DND-41 (cell line): ENCODE measurements at regions not wholly inside any gene's neighbourhood (a gene's known extent, or its start where the extent isn't known, plus 50 kb on each side); places are given as distances from the start of the nearest gene placed in this dataset.

Experiments
- ATAC-seq: fragments of 200-7000 bp; cut with Tn5 transposase; 3 replicates; pipeline ENCODE4 v1.9.1; 2021; ENCODE audit warnings: low read depth; ENCODE audit not compliant: insufficient read depth
- DNase-seq: peaks from one replicate; pipeline ENCODE4 v3.0.0-alpha.2; 2020
- H2AFZ ChIP-seq: 2 replicates; pipeline ENCODE4 v1.6.0; 2012; ENCODE audit warnings: low read depth, low read length
- H3K27ac ChIP-seq: 2 replicates; pipeline ENCODE4 v1.5.1; 2012; ENCODE audit warnings: low read length, inconsistent platforms
- H3K27me3 ChIP-seq: fragments of 200-600 bp; sonication (generic); 2 replicates; pipeline ENCODE4 v1.6.0; 2012; ENCODE audit warnings: low read length, mild to moderate bottlenecking, inconsistent platforms; ENCODE audit not compliant: insufficient read depth, poor library complexity
- H3K36me3 ChIP-seq: 2 replicates; pipeline ENCODE4 v1.5.1; 2012; ENCODE audit warnings: low read length, inconsistent platforms; ENCODE audit not compliant: insufficient read depth
- H3K4me1 ChIP-seq: 2 replicates; pipeline ENCODE4 v1.5.1; 2012; ENCODE audit warnings: mild to moderate bottlenecking, low read length; ENCODE audit not compliant: insufficient read depth
- H3K4me2 ChIP-seq: 2 replicates; pipeline ENCODE4 v1.6.0; 2012; ENCODE audit warnings: mild to moderate bottlenecking, moderate library complexity, low read length, inconsistent platforms; ENCODE audit not compliant: insufficient read depth
- H3K4me3 ChIP-seq, 2 experiments: fragments of 200-600 bp in 1 of 2; shearing (Covaris generic) in 1 of 2; 2 replicates each; pipeline ENCODE4 v1.5.1; 2012 to 2016; ENCODE audit warnings: inconsistent platforms in 2 of 2, low read length in 2 of 2, mild to moderate bottlenecking in 2 of 2, low read depth in 1 of 2, moderate library complexity in 1 of 2
- H3K79me2 ChIP-seq: 2 replicates; pipeline ENCODE4 v1.6.0; 2012; ENCODE audit warnings: low read length, inconsistent platforms; ENCODE audit not compliant: insufficient read depth
- H3K9ac ChIP-seq: 2 replicates; pipeline ENCODE4 v1.6.0; 2012; ENCODE audit warnings: low read depth, mild to moderate bottlenecking, inconsistent platforms, low read length, moderate library complexity
- H3K9me3 ChIP-seq: 2 replicates; pipeline ENCODE4 v1.5.1; 2012; ENCODE audit warnings: low read length, moderate library complexity, mild to moderate bottlenecking, inconsistent platforms; ENCODE audit not compliant: insufficient read depth, severe bottlenecking
- H4K20me1 ChIP-seq: 2 replicates; pipeline ENCODE4 v1.6.0; 2012; ENCODE audit warnings: low read length; ENCODE audit not compliant: insufficient read depth
- CTCF ChIP-seq: IDR thresholded peaks from 2 replicates; pipeline ENCODE4 v1.5.1; 2012; ENCODE audit warnings: borderline replicate concordance, low read length, moderate library complexity, mild to moderate bottlenecking; ENCODE audit not compliant: poor library complexity, severe bottlenecking; ENCODE audit errors: extremely low read depth
- EZH2 ChIP-seq: IDR thresholded peaks from 3 replicates; pipeline ENCODE4 v1.6.1; 2012; ENCODE audit warnings: borderline replicate concordance, low read depth, mild to moderate bottlenecking, moderate library complexity, low read length, inconsistent platforms; ENCODE audit not compliant: severe bottlenecking

- no peak for ATAC-seq
- H3K9me3 ChIP-seq: no peaks in the 10 kb centered on the region
- TF ChIP-seq CTCF (no peak), EZH2 (no peak)
- no peak overlapping the region for H3K4me2 ChIP-seq
- no peaks in the 10 kb centered on the region for H4K20me1 ChIP-seq
- no peak overlapping the region for H3K27ac ChIP-seq
- H3K27me3 ChIP-seq: no peaks in the 10 kb centered on the region
- no peak for DNase-seq
- no peaks in the 10 kb centered on the region for H3K79me2 ChIP-seq
- no peak overlapping the region for H3K9ac ChIP-seq
- no peak overlapping the region for H2AFZ ChIP-seq
- no peaks in the 10 kb centered on the region for H3K4me1 ChIP-seq
- no peak overlapping the region for H3K4me3 ChIP-seq
- H3K36me3 ChIP-seq: no peaks in the 10 kb centered on the region
Measured at GRCh38 chr3:72299823-72300222, 514.9 kb upstream of the PROK2 start.

- Histone ChIP-seq H3K9ac (no peak overlapping the region), H3K79me2 (no peaks in the 10 kb centered on the region), H3K9me3 (no peaks in the 10 kb centered on the region), H3K4me1 (no peaks in the 10 kb centered on the region), H2AFZ (no peak overlapping the region), H3K27me3 (no peaks in the 10 kb centered on the region), H4K20me1 (no peaks in the 10 kb centered on the region), H3K4me2 (no peak overlapping the region), H3K27ac (no peak overlapping the region), H3K4me3 (no peak overlapping the region), H3K36me3 (no peaks in the 10 kb centered on the region)
- ATAC-seq: no peak
- no peak for DNase-seq
- TF ChIP-seq CTCF: no peak
- no peak for TF ChIP-seq EZH2
Measured at GRCh38 chr3:72299321-72299802, 514.4 kb upstream of the PROK2 start.

GRCh38 chr3:72298201-72299152, 513.5 kb upstream of the PROK2 start:
- no peak overlapping the region for H3K4me2 ChIP-seq
- no peak for TF ChIP-seq EZH2
- no peak for TF ChIP-seq CTCF
- no peak overlapping the region for H3K4me3 ChIP-seq
- H3K27me3 ChIP-seq: no peaks in the 10 kb centered on the region
- DNase-seq (no peak), ATAC-seq (no peak)
- no peaks in the 10 kb centered on the region for H3K4me1 ChIP-seq
- H3K36me3 ChIP-seq: no peaks in the 10 kb centered on the region
- no peak overlapping the region for H2AFZ ChIP-seq
- H3K79me2 ChIP-seq: no peaks in the 10 kb centered on the region
- no peak overlapping the region for H3K27ac ChIP-seq
- no peaks in the 10 kb centered on the region for H3K9me3 ChIP-seq
- H4K20me1 ChIP-seq: no peaks in the 10 kb centered on the region
- no peak overlapping the region for H3K9ac ChIP-seq
